CD8-positive, alpha-beta memory T cell (primary cell): ENCODE measurements at regions not wholly inside any gene's neighbourhood (a gene's known extent, or its start where the extent isn't known, plus 50 kb on each side); places are given as distances from the start of the nearest gene placed in this dataset.

Experiments
- CTCF ChIA-PET: fragments of 350-600 bp; sonication (Branson Sonifier 250); formaldehyde crosslinking; loops from one replicate; lab custom pipeline; 2021; ENCODE audit warnings: antibody characterized with exemption; lab: Charles Lee
- POLR2A ChIA-PET: fragments of 350-600 bp; sonication (Branson Sonifier 250); formaldehyde crosslinking; loops from one replicate; lab custom pipeline; 2021; ENCODE audit warnings: antibody characterized with exemption; lab: Charles Lee
- DNase-seq, 5 donors: peaks; one replicate each; pipeline versions ENCODE4 v3.0.0 to v3.0.0-alpha.2; 2020 to 2022; ENCODE audit warnings: mixed read lengths in 1 of 5
- H3K27ac ChIP-seq: one replicate; pipeline ENCODE4 v1.7.0; 2013; ENCODE audit warnings: low read depth, mild to moderate bottlenecking, low read length, moderate library complexity
- H3K27me3 ChIP-seq: 2 replicates; pipeline ENCODE4 v1.7.0; 2013; ENCODE audit warnings: low read length, mild to moderate bottlenecking; ENCODE audit not compliant: insufficient read depth, poor library complexity, severe bottlenecking
- H3K36me3 ChIP-seq: 2 replicates; pipeline ENCODE4 v1.7.0; 2013; ENCODE audit warnings: mild to moderate bottlenecking, low read length, moderate library complexity; ENCODE audit not compliant: insufficient read depth
- H3K4me1 ChIP-seq: 2 replicates; pipeline ENCODE4 v1.7.0; 2013; ENCODE audit warnings: mild to moderate bottlenecking, low read length, moderate library complexity; ENCODE audit not compliant: insufficient read depth
- H3K4me3 ChIP-seq: 2 replicates; pipeline ENCODE4 v1.7.0; 2013; ENCODE audit warnings: mild to moderate bottlenecking, low read length
- H3K9me3 ChIP-seq: 2 replicates; pipeline ENCODE4 v1.7.0; 2013; ENCODE audit warnings: mild to moderate bottlenecking, low read length
- H3K27ac Mint-ChIP-seq, 8 donors: one replicate each; pipeline ENCODE4 v1.8.0; 2020 to 2021; ENCODE audit warnings: mixed read lengths in 8 of 8, mild to moderate bottlenecking in 6 of 8, inconsistent platforms in 3 of 8, moderate library complexity in 3 of 8
- H3K27me3 Mint-ChIP-seq, 2 donors: one replicate each; pipeline ENCODE4 v1.8.0; 2020 to 2021; ENCODE audit warnings: mixed read lengths in 2 of 2, mild to moderate bottlenecking in 1 of 2, moderate library complexity in 1 of 2
- H3K36me3 Mint-ChIP-seq, 3 donors: one replicate each; pipeline ENCODE4 v1.8.0; 2020 to 2021; ENCODE audit warnings: mixed read lengths in 3 of 3, inconsistent platforms in 1 of 3, mild to moderate bottlenecking in 1 of 3
- H3K4me1 Mint-ChIP-seq, 3 donors: one replicate each; pipeline ENCODE4 v1.8.0; 2020 to 2021; ENCODE audit warnings: mixed read lengths in 3 of 3, inconsistent platforms in 1 of 3, mild to moderate bottlenecking in 1 of 3
- H3K4me3 Mint-ChIP-seq, 7 donors: one replicate each; pipeline ENCODE4 v1.8.0; 2020 to 2021; ENCODE audit warnings: mixed read lengths in 7 of 7, mild to moderate bottlenecking in 6 of 7, moderate library complexity in 4 of 7, inconsistent platforms in 2 of 7
- H3K9me3 Mint-ChIP-seq, 5 donors: one replicate each; pipeline ENCODE4 v1.8.0; 2020 to 2022; ENCODE audit warnings: mixed read lengths in 5 of 5, mild to moderate bottlenecking in 3 of 5, moderate library complexity in 2 of 5, inconsistent platforms in 1 of 5

- Mint-ChIP-seq H3K36me3 (peaks cover 0 to 57% (median 13%) of the 10 kb centered on the region in 3 donors), H3K27ac (no peak overlapping the region), H3K9me3 (peaks cover 4 to 24% (median 9%) of the 10 kb centered on the region in 5 donors), H3K27me3 (peaks cover 7 to 14% of the 10 kb centered on the region in 2 donors), H3K4me1 (no peaks in the 10 kb centered on the region), H3K4me3 (no peak overlapping the region)
- no peaks in the 10 kb centered on the region for H3K36me3 ChIP-seq
- POLR2A ChIA-PET: no interaction called here
- H3K4me3 ChIP-seq: no peak overlapping the region
- H3K27ac ChIP-seq: no peak overlapping the region
- H3K9me3 ChIP-seq: no peaks in the 10 kb centered on the region
- no peak for DNase-seq
- H3K27me3 ChIP-seq: no peaks in the 10 kb centered on the region
- CTCF ChIA-PET: no interaction called here
- H3K4me1 ChIP-seq: no peaks in the 10 kb centered on the region
Observed at GRCh38 chr11:121740902-121741301, 288.1 kb upstream of the SORL1-AS1 start.

- Histone ChIP-seq H3K4me1 (no peaks in the 10 kb centered on the region), H3K4me3 (no peak overlapping the region), H3K36me3 (no peaks in the 10 kb centered on the region), H3K27me3 (no peaks in the 10 kb centered on the region), H3K9me3 (no peaks in the 10 kb centered on the region), H3K27ac (no peak overlapping the region)
- Mint-ChIP-seq H3K27me3 (peaks cover 0 to 13% of the 10 kb centered on the region in 2 donors), H3K36me3 (peaks cover 0 to 14% (median 5%) of the 10 kb centered on the region in 3 donors), H3K4me3 (no peak overlapping the region), H3K4me1 (no peaks in the 10 kb centered on the region), H3K9me3 (peaks cover 10 to 22% (median 12%) of the 10 kb centered on the region in 5 donors), H3K27ac (no peak overlapping the region)
- no peak for DNase-seq
- ChIA-PET POLR2A (no interaction called here), CTCF (no interaction called here)
Observed at GRCh38 chr11:121733858-121734257, 281.1 kb upstream of the SORL1-AS1 start.

GRCh38 chr11:121727942-121728341 is 275.2 kb upstream of the SORL1-AS1 start:
- Histone ChIP-seq H3K36me3 (no peaks in the 10 kb centered on the region), H3K27ac (no peak overlapping the region), H3K9me3 (no peaks in the 10 kb centered on the region), H3K4me1 (no peaks in the 10 kb centered on the region), H3K27me3 (no peaks in the 10 kb centered on the region), H3K4me3 (no peak overlapping the region)
- Mint-ChIP-seq H3K27me3 (peaks cover 0 to 4% of the 10 kb centered on the region in 2 donors), H3K27ac (no peak overlapping the region), H3K9me3 (peaks cover 0 to 7% (median 2%) of the 10 kb centered on the region in 5 donors), H3K4me1 (peaks cover 0 to 5% (median 0%) of the 10 kb centered on the region in 3 donors), H3K4me3 (no peak overlapping the region), H3K36me3 (no peaks in the 10 kb centered on the region)
- DNase-seq: no peak
- POLR2A ChIA-PET: no interaction called here
- CTCF ChIA-PET: no interaction called here

GRCh38 chr11:121723246-121723741 is 270.5 kb upstream of the SORL1-AS1 start:
- Histone ChIP-seq H3K27me3 (no peaks in the 10 kb centered on the region), H3K36me3 (no peaks in the 10 kb centered on the region), H3K9me3 (no peaks in the 10 kb centered on the region), H3K4me1 (no peaks in the 10 kb centered on the region), H3K4me3 (no peak overlapping the region), H3K27ac (no peak overlapping the region)
- H3K27me3 Mint-ChIP-seq: peaks cover 18 to 21% of the 10 kb centered on the region in 2 donors
- no peak for DNase-seq
- peaks cover 0 to 14% (median 2%) of the 10 kb centered on the region in 3 donors for H3K36me3 Mint-ChIP-seq
- peaks cover 0 to 8% (median 3%) of the 10 kb centered on the region in 5 donors for H3K9me3 Mint-ChIP-seq
- ChIA-PET POLR2A (no interaction called here), CTCF (no interaction called here)
- H3K4me1 Mint-ChIP-seq: peaks cover 0 to 1% (median 0%) of the 10 kb centered on the region in 3 donors
- H3K27ac Mint-ChIP-seq: no peak overlapping the region
- H3K4me3 Mint-ChIP-seq: no peak overlapping the region

- Histone ChIP-seq H3K9me3 (no peaks in the 10 kb centered on the region), H3K27ac (no peak overlapping the region), H3K27me3 (no peaks in the 10 kb centered on the region), H3K4me3 (no peak overlapping the region), H3K36me3 (no peaks in the 10 kb centered on the region), H3K4me1 (no peaks in the 10 kb centered on the region)
- Mint-ChIP-seq H3K36me3 (peaks cover 0 to 16% (median 2%) of the 10 kb centered on the region in 3 donors), H3K9me3 (peaks cover 0 to 8% (median 3%) of the 10 kb centered on the region in 5 donors), H3K27me3 (peaks cover 19 to 21% of the 10 kb centered on the region in 2 donors), H3K4me3 (peak overlapping the region in 1 of 7 donors; percentile 32), H3K27ac (no peak overlapping the region), H3K4me1 (no peaks in the 10 kb centered on the region)
- ChIA-PET POLR2A (no interaction called here), CTCF (no interaction called here)
- no peak for DNase-seq
Observed at GRCh38 chr11:121722431-121723245, 269.9 kb upstream of the SORL1-AS1 start.

- H3K36me3 Mint-ChIP-seq: peaks cover 0 to 18% (median 2%) of the 10 kb centered on the region in 3 donors
- CTCF ChIA-PET: no interaction called here
- H3K4me1 Mint-ChIP-seq: no peaks in the 10 kb centered on the region
- POLR2A ChIA-PET: no interaction called here
- no peak overlapping the region for H3K27ac ChIP-seq
- H3K9me3 ChIP-seq: no peaks in the 10 kb centered on the region
- H3K4me3 Mint-ChIP-seq: no peak overlapping the region
- H3K27me3 Mint-ChIP-seq: peaks cover 21 to 22% of the 10 kb centered on the region in 2 donors
- H3K4me3 ChIP-seq: no peak overlapping the region
- no peaks in the 10 kb centered on the region for H3K4me1 ChIP-seq
- no peak overlapping the region for H3K27ac Mint-ChIP-seq
- H3K27me3 ChIP-seq: no peaks in the 10 kb centered on the region
- peaks cover 0 to 8% (median 3%) of the 10 kb centered on the region in 5 donors for H3K9me3 Mint-ChIP-seq
- H3K36me3 ChIP-seq: no peaks in the 10 kb centered on the region
- no peak for DNase-seq
Observed at GRCh38 chr11:121721961-121722360, 269.2 kb upstream of the SORL1-AS1 start.

- H3K27me3 ChIP-seq: no peaks in the 10 kb centered on the region
- peaks cover 0 to 18% (median 2%) of the 10 kb centered on the region in 3 donors for H3K36me3 Mint-ChIP-seq
- no peak overlapping the region for H3K4me3 ChIP-seq
- no peaks in the 10 kb centered on the region for H3K36me3 ChIP-seq
- POLR2A ChIA-PET: no interaction called here
- CTCF ChIA-PET: no interaction called here
- no peak for DNase-seq
- H3K27ac ChIP-seq: no peak overlapping the region
- no peaks in the 10 kb centered on the region for H3K9me3 ChIP-seq
- no peak overlapping the region for H3K27ac Mint-ChIP-seq
- peaks cover 21 to 22% of the 10 kb centered on the region in 2 donors for H3K27me3 Mint-ChIP-seq
- no peaks in the 10 kb centered on the region for H3K4me1 ChIP-seq
- H3K9me3 Mint-ChIP-seq: peaks cover 0 to 8% (median 3%) of the 10 kb centered on the region in 5 donors
- H3K4me3 Mint-ChIP-seq: no peak overlapping the region
- no peaks in the 10 kb centered on the region for H3K4me1 Mint-ChIP-seq
Observed at GRCh38 chr11:121721448-121721847, 268.7 kb upstream of the SORL1-AS1 start.

GRCh38 chr11:121717296-121717695 is 264.5 kb upstream of the SORL1-AS1 start:
- H3K36me3 Mint-ChIP-seq: peaks cover 0 to 21% (median 2%) of the 10 kb centered on the region in 3 donors
- ChIA-PET CTCF (no interaction called here), POLR2A (no interaction called here)
- no peaks in the 10 kb centered on the region for H3K9me3 ChIP-seq
- peaks cover 0 to 8% (median 3%) of the 10 kb centered on the region in 5 donors for H3K9me3 Mint-ChIP-seq
- no peak overlapping the region for H3K4me3 ChIP-seq
- no peaks in the 10 kb centered on the region for H3K4me1 ChIP-seq
- H3K27me3 ChIP-seq: no peaks in the 10 kb centered on the region
- H3K4me3 Mint-ChIP-seq: no peak overlapping the region
- DNase-seq: no peak
- H3K27ac Mint-ChIP-seq: no peak overlapping the region
- no peaks in the 10 kb centered on the region for H3K36me3 ChIP-seq
- no peaks in the 10 kb centered on the region for H3K4me1 Mint-ChIP-seq
- H3K27ac ChIP-seq: no peak overlapping the region
- peaks cover 17 to 22% of the 10 kb centered on the region in 2 donors for H3K27me3 Mint-ChIP-seq
